ENCODE measurements at regions not wholly inside any gene's neighbourhood (a gene's known extent, or its start where the extent isn't known, plus 50 kb on each side); places are given as distances from the start of the nearest gene placed in this dataset.

DNA sequence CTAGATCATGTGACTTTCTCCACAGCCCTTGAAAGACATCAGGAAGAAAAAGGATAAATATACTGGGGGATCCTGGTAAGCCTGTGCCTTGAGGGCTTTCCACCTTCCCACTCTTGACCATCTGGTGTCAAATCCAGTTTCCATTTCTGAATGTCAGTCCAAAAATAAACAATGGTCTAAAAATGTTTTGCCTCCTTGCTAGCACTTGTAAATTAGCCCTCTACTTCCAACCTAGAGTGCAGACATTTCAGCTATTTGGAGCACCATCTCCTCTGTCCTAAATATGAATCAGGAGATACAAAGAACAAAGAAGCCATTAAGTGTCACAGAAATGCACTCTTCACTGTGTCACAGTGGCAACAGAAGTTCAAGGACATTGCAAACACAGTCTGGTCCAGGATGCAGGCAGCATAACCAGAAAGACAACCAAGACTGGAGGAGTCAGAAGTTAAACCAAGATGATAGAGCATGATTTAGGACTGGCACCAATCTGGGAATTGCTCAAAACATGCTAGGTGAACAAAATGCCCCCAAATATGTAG, 88.1 kb downstream of the CCDC34 start:
- TF ChIP-seq POLR2AphosphoS5 (IDR thresholded peaks at IDR 0.05; ENCODE audit: borderline replicate concordance, low read depth, low read length) = no peak
- TF ChIP-seq EZH2 (IDR thresholded peaks at IDR 0.05) = no peak
- TF ChIP-seq FOXP2 (optimal IDR thresholded peaks at IDR 0.05; ENCODE audit: control extremely low read depth, extremely low read length, insufficient read depth) = no peak

Data from SK-N-MC (cell line).